ENCODE measurements at regions not wholly inside any gene's neighbourhood (a gene's known extent, or its start where the extent isn't known, plus 50 kb on each side); places are given as distances from the start of the nearest gene placed in this dataset.

DNA sequence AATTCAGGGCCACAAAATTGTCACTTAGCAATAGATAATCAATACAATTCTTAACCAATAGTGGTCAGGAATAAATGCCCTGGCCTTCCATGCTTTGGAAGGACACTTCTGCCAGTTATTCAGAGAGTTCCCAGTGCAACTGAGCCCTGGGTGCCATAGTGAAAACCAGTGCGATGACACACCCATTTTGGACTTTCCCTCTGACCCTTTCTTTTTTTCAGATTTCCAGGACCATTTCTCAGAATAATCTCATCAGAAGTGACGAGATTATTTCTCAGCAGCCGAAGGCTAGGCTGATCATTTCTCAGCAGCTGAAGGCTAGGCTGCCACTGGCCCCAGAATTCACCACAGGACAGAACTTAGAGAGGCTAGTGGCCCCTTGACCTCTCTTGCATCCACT is 106.6 kb upstream of the MYCN start:
- no peak for TF ChIP-seq ARNTL (CRISPR knock-in tag; IDR thresholded peaks at IDR 0.05; ENCODE audit: borderline replicate concordance, low read depth)
- TF ChIP-seq CSDC2 (CRISPR knock-in tag; IDR thresholded peaks at IDR 0.05), result no peak
- no peak for TF ChIP-seq ZNF70 (CRISPR knock-in tag; IDR thresholded peaks at IDR 0.05)
- no peak for TF ChIP-seq BACH2 (CRISPR knock-in tag; IDR thresholded peaks at IDR 0.05; ENCODE audit: borderline replicate concordance)
- no peak for TF ChIP-seq ZFP3 (CRISPR knock-in tag; IDR thresholded peaks at IDR 0.05)
- TF ChIP-seq GLIS3 (CRISPR knock-in tag; IDR thresholded peaks at IDR 0.05), result no peak
- TF ChIP-seq, protein P1, sequence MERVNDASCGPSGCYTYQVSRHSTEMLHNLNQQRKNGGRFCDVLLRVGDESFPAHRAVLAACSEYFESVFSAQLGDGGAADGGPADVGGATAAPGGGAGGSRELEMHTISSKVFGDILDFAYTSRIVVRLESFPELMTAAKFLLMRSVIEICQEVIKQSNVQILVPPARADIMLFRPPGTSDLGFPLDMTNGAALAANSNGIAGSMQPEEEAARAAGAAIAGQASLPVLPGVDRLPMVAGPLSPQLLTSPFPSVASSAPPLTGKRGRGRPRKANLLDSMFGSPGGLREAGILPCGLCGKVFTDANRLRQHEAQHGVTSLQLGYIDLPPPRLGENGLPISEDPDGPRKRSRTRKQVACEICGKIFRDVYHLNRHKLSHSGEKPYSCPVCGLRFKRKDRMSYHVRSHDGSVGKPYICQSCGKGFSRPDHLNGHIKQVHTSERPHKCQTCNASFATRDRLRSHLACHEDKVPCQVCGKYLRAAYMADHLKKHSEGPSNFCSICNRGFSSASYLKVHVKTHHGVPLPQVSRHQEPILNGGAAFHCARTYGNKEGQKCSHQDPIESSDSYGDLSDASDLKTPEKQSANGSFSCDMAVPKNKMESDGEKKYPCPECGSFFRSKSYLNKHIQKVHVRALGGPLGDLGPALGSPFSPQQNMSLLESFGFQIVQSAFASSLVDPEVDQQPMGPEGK (CRISPR knock-in tag; IDR thresholded peaks at IDR 0.05; ENCODE audit: borderline replicate concordance), result no peak
- TF ChIP-seq OSR1 (CRISPR knock-in tag; IDR thresholded peaks at IDR 0.05), result no peak
